ENCODE measurements at regions not wholly inside any gene's neighbourhood (a gene's known extent, or its start where the extent isn't known, plus 50 kb on each side); places are given as distances from the start of the nearest gene placed in this dataset.
A peak's percentile ranks its signal among the peaks of the same experiment; 100 is the strongest.

DNA sequence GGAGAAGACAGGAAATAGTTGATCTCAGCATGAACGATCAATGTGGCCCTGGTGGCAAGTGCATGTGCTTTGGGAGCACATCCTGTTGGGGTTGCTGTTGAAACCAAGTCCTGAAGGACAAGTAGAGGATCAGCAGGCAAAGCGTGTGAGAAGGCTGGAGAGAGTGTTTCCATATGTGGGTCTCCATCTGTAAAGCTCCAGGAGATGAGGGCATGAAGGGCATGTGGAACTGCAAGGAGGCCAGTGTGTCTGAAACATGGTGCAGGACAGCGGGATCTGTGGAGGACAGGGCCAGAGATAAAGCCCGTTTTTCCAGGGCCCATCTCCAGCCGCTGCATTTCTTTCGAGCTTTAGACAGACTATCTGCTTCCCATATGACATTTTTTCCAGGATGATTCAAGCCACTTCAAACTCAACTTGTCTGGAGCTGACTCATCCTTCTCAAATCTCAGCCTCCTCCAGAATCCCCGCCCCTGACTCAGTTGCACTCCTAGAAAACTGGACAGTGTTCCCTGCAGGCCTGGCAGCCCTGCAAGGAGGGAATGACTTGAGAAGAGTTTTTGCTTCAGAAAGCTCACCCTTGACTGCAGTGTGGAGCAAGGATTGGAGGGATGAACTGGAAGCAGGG lies 226.1 kb downstream of the VAPA start:
- Histone ChIP-seq H3K36me3 (ENCODE audit: low read depth) (no peaks in the 10 kb centered on the region), H3K4me3 (no peak overlapping the region), H3K4me1 (ENCODE audit: low read depth) (no peaks in the 10 kb centered on the region), H3K9me3 (no peaks in the 10 kb centered on the region)
- intact Hi-C loops (cut with DNase I, micrococcal nuclease) = no loop called here
- DNase-seq = no peak
- TF ChIP-seq, protein P1, sequence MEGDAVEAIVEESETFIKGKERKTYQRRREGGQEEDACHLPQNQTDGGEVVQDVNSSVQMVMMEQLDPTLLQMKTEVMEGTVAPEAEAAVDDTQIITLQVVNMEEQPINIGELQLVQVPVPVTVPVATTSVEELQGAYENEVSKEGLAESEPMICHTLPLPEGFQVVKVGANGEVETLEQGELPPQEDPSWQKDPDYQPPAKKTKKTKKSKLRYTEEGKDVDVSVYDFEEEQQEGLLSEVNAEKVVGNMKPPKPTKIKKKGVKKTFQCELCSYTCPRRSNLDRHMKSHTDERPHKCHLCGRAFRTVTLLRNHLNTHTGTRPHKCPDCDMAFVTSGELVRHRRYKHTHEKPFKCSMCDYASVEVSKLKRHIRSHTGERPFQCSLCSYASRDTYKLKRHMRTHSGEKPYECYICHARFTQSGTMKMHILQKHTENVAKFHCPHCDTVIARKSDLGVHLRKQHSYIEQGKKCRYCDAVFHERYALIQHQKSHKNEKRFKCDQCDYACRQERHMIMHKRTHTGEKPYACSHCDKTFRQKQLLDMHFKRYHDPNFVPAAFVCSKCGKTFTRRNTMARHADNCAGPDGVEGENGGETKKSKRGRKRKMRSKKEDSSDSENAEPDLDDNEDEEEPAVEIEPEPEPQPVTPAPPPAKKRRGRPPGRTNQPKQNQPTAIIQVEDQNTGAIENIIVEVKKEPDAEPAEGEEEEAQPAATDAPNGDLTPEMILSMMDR (IDR thresholded peaks at IDR 0.05) = no peak
- ATAC-seq = no peak

DNA sequence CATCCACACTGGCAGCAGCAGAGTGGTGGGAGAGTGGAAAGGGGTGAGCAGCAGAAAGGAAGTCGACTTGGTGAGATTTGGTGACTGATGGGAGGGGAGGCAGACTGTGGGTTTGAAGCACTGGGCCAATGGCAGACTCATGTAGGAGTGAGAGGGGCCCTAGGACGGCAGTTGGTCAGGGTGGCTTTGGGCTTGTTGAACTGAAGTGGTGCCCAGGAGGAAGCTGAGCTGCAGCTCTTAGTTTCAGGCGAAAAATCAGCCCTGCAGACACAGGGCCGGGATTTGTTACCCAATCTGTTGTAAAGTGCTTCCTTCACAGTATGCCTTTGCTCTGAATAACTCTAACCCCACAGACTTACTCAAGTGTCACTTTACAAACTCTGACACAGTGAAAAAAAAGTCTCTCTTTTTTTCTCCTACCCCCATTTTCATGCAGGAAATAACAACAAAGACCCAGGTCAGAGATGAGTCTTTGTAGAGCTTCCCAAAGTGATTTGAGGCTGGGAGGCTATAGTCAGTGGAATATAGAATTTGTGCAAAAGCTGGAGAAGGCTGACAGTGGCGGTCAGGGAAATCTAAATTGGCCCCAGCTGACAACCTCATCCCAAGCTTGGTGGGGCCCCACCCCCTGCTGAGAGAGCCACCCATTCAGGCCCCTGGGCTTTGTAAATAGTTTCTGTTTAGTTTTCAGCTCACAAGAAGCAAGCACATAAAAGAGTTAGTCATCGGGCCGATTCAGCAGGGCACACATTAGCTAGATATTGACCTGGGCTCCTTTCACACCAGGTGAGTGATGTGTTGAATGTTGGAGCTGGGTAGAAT lies 226.9 kb downstream of the VAPA start:
- Histone ChIP-seq H3K9me3 (no peaks in the 10 kb centered on the region), H3K36me3 (ENCODE audit: low read depth) (no peaks in the 10 kb centered on the region), H3K4me3 (no peak overlapping the region), H3K4me1 (ENCODE audit: low read depth) (no peaks in the 10 kb centered on the region)
- TF ChIP-seq, protein P1 (IDR thresholded peaks at IDR 0.05) = no peak
- intact Hi-C loops (cut with DNase I, micrococcal nuclease) = no loop called here
- ATAC-seq (peak; percentile 90), DNase-seq (peak in 2 of 3 donors; percentile 24 to 61)

DNA sequence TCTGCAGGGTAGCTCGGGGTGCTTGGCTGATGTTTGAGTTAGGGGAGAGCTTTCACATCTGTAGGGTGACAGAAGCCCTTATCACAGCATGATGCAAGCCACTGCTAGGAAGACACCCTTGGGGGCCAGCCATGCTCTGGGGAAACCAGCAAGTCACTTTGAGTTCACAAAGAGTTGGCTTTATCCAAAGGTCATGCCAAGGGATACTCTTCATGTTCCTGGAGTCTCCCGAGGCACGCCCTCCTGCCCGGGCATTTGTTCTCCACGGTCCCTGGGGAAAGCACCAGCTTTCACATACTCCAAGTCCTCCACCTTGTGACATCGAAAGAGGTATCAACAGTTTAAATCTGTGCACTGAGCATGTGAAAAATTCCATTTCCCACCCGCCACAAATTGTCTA lies 227.7 kb downstream of the VAPA start:
- TF ChIP-seq, protein P1 (IDR thresholded peaks at IDR 0.05) = no peak
- ATAC-seq (peak; percentile 58), DNase-seq (no peak)
- H3K4me1 ChIP-seq (ENCODE audit: low read depth) = no peaks in the 10 kb centered on the region
- intact Hi-C loops (cut with DNase I, micrococcal nuclease) = no loop called here
- no peaks in the 10 kb centered on the region for H3K36me3 ChIP-seq (ENCODE audit: low read depth)
- H3K4me3 ChIP-seq = no peak overlapping the region
- no peaks in the 10 kb centered on the region for H3K9me3 ChIP-seq

DNA sequence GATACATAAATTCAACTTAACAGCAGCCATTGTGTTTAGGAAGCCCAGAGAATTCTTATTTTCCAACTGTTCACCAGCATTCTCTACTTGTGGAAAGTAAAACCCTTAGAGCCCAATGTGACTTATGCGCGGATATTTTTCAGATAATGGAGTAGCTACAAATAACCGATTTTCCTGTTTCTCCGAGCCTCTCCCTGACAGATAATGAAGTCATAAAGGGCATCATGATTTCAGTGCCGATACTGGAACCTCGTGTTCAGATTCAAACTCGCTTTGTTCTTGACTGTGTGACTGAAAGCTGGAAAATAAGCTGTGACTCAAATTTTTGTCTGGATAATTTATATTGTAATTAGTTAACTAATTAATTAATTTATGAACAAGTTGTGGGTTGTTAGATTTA lies 228.2 kb downstream of the VAPA start:
- TF ChIP-seq, protein P1 (IDR thresholded peaks at IDR 0.05) = no peak
- DNase-seq = no peak
- H3K4me3 ChIP-seq = no peak overlapping the region
- no peak for ATAC-seq
- no peaks in the 10 kb centered on the region for H3K4me1 ChIP-seq (ENCODE audit: low read depth)
- intact Hi-C loops (cut with DNase I, micrococcal nuclease) = no loop called here
- H3K36me3 ChIP-seq (ENCODE audit: low read depth) = no peaks in the 10 kb centered on the region
- H3K9me3 ChIP-seq = no peaks in the 10 kb centered on the region

DNA sequence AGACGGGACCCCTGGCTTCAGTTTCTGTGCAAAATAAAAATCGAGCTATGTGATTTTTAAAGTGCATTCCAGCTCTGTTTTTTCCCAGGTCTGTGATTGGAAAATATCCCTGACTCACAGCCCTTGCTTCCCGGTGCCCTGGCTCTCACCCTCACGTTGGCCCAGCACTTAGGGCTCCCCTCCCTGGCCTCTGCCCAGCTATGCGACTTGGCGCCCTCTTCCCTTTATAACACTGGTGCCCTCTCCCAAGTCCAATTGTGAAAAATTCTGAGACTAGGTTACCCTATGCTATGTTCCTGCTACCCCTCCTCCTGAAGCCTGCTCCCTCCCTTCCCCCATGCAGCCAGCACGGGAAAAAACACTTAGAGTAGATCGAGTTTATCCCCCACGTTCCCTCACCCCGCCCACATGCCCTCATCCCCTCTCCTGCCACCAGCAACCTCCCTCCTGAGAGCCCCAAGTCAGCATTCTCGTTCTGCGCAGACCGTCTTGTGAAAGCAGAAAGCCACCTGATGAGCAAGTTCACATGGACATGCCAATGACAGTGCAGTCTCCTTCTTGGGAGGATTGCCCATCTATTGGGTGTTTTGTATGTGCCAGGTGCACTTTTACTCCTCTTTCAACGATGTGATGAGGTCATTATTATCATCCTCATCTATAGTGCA lies 228.8 kb downstream of the VAPA start:
- ATAC-seq (no peak), DNase-seq (no peak)
- Histone ChIP-seq H3K4me3 (no peak overlapping the region), H3K4me1 (ENCODE audit: low read depth) (no peaks in the 10 kb centered on the region), H3K9me3 (no peaks in the 10 kb centered on the region), H3K36me3 (ENCODE audit: low read depth) (no peaks in the 10 kb centered on the region)
- TF ChIP-seq, protein P1 (IDR thresholded peaks at IDR 0.05) = no peak
- intact Hi-C loops (cut with DNase I, micrococcal nuclease) = no loop called here
